ENCODE measurements at regions not wholly inside any gene's neighbourhood (a gene's known extent, or its start where the extent isn't known, plus 50 kb on each side); places are given as distances from the start of the nearest gene placed in this dataset.

DNA sequence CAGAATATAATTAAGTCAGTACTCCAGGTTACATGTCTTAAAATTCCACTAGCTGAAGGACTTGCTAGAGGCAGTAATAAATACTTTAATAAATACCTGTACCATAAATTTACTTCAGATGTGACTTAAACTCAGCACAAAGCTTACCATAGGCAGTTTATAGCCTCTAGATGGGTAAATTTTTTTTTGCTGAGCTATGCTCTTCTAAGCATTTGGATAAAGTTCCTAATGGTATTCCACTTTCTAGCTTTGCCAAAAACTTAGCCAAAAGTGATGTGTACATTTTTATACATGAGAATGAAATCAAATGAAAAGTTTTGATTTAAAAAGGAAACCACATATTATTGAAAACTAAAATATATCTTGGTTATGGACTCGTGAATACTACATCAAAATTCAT is 63.7 kb upstream of the DHX40 start:
- 82% methylated on average over 1 of the region's 1 CpG for WGBS (ENCODE audit: low lambda C conversion rate)
- Histone ChIP-seq H3K27ac (ENCODE audit: extremely low read length, insufficient read depth, low read length) (no peak overlapping the region), H2AFZ (ENCODE audit: low read length) (no peak overlapping the region), H3K4me2 (ENCODE audit: low read depth, low read length) (no peak overlapping the region), H3K4me3 (replicated peaks in 1 of 3; ENCODE audit: insufficient read depth in 1 of 3, low read depth in 2 of 3, low read length in 3 of 3) (no peak overlapping the region), H3K9me3 (ENCODE audit: low read length) (no peaks in the 10 kb centered on the region), H3K9ac (ENCODE audit: insufficient read depth, low read depth, low read length) (no peak overlapping the region), H4K20me1 (ENCODE audit: insufficient read depth, low read length) (no peaks in the 10 kb centered on the region), H3K36me3 (replicated peaks in 1 of 2; ENCODE audit: control insufficient read depth in 1 of 2, insufficient read depth in 2 of 2, low read length in 2 of 2) (no peaks in the 10 kb centered on the region), H3K27me3 (ENCODE audit: control insufficient read depth in 1 of 2, insufficient read depth in 2 of 2, low read length in 2 of 2) (peaks cover 0 to 2% of the 10 kb centered on the region in 2 experiments; a peak in 2 of 5 replicates), H3K79me2 (ENCODE audit: insufficient read depth, low read length) (no peaks in the 10 kb centered on the region), H3K4me1 (ENCODE audit: insufficient read depth, low read length) (peaks cover 49% of the 10 kb centered on the region)
- TF ChIP-seq TFDP2 (CRISPR knock-in tag; IDR thresholded peaks at IDR 0.05) (no peak), PLRG1 (conservative IDR thresholded peaks at IDR 0.05) (no peak), MAFF (IDR thresholded peaks at IDR 0.05; ENCODE audit: low read depth, low read length) (peak; percentile 88), MAFK (conservative IDR thresholded peaks at IDR 0.05 in 1 of 2, IDR thresholded peaks at IDR 0.05 in 1 of 2; ENCODE audit: low read length in 2 of 2) (peak; percentile 84 to 94), KAT8 (CRISPR knock-in tag; IDR thresholded peaks at IDR 0.05) (no peak), EED (CRISPR knock-in tag; IDR thresholded peaks at IDR 0.05) (no peak), ZNF317 (CRISPR knock-in tag; IDR thresholded peaks at IDR 0.05) (no peak), ZBTB7B (CRISPR knock-in tag; IDR thresholded peaks at IDR 0.05) (no peak), ARID3A (IDR thresholded peaks at IDR 0.05; ENCODE audit: low read depth, low read length) (no peak)
- TF ChIP-seq, protein P1, sequence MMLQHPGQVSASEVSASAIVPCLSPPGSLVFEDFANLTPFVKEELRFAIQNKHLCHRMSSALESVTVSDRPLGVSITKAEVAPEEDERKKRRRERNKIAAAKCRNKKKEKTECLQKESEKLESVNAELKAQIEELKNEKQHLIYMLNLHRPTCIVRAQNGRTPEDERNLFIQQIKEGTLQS (CRISPR knock-in tag; IDR thresholded peaks at IDR 0.05), result no peak
- ATAC-seq (no peak), DNase-seq (ENCODE audit: low spot score) (no peak), FAIRE-seq (no peak)
- intact Hi-C loops (cut with micrococcal nuclease; ENCODE audit: unreplicated experiment), result no loop called here
- no TSS peak for BruUV-seq (replicated peaks)
- in situ Hi-C loops (cut with HindIII; ENCODE audit: extremely low pct_ligation_motif_present, low pct_unique_long_range_greater_than_20kb), result no loop called here
- ChIA-PET CTCF (ENCODE audit: low intra/inter-chr PET ratio, low total read pairs) (no interaction called here), POLR2A (no interaction called here)
